Activated naive CD8-positive, alpha-beta T cell treated with anti-CD3 and anti-CD28 coated beads, Interleukin-2, amount 50 U/mL, for 24 hours (primary cell): ENCODE measurements at regions not wholly inside any gene's neighbourhood (a gene's known extent, or its start where the extent isn't known, plus 50 kb on each side); places are given as distances from the start of the nearest gene placed in this dataset.
"Not testable (repeated sequence)": the region's sequence is repeated elsewhere in the genome, so short reads cannot be mapped to it uniquely, and the experiment has no call there.

ENCODE experiments used
- ATAC-seq: fragments of 150-1000 bp; cut with Tn5 transposase; one replicate; pipeline ENCODE4 v1.10.0; 2021
- DNase-seq: peaks from one replicate; pipeline ENCODE4 v3.0.0; 2021
- H3K27ac Mint-ChIP-seq: one replicate; pipeline ENCODE4 v1.8.0; 2021; ENCODE audit warnings: mild to moderate bottlenecking, mixed read lengths
- H3K27me3 Mint-ChIP-seq: one replicate; pipeline ENCODE4 v1.8.0; 2021; ENCODE audit warnings: mixed read lengths
- H3K36me3 Mint-ChIP-seq: one replicate; pipeline ENCODE4 v1.8.0; 2021; ENCODE audit warnings: low read depth, mixed read lengths
- H3K4me1 Mint-ChIP-seq: one replicate; pipeline ENCODE4 v1.8.0; 2021; ENCODE audit warnings: mixed read lengths
- H3K4me3 Mint-ChIP-seq: one replicate; pipeline ENCODE4 v1.8.0; 2021; ENCODE audit warnings: mild to moderate bottlenecking, moderate library complexity, mixed read lengths
- H3K9me3 Mint-ChIP-seq: one replicate; pipeline ENCODE4 v1.8.0; 2021; ENCODE audit warnings: mixed read lengths

GRCh38 chr5:58182287-58182841 lies 277.5 kb downstream of the PLK2 start:
- no peaks in the 10 kb centered on the region for H3K36me3 Mint-ChIP-seq
- H3K27ac Mint-ChIP-seq, result no peak overlapping the region
- no peaks in the 10 kb centered on the region for H3K9me3 Mint-ChIP-seq
- peaks cover 1% of the 10 kb centered on the region for H3K27me3 Mint-ChIP-seq
- DNase-seq, result no peak
- H3K4me1 Mint-ChIP-seq, result no peaks in the 10 kb centered on the region
- ATAC-seq, result no peak
- no peak overlapping the region for H3K4me3 Mint-ChIP-seq

GRCh38 chr5:58181578-58182286 lies 278.2 kb downstream of the PLK2 start:
- Mint-ChIP-seq H3K27ac (no peak overlapping the region), H3K4me1 (no peaks in the 10 kb centered on the region), H3K4me3 (no peak overlapping the region), H3K36me3 (no peaks in the 10 kb centered on the region), H3K27me3 (peaks cover 1% of the 10 kb centered on the region), H3K9me3 (no peaks in the 10 kb centered on the region)
- DNase-seq (no peak), ATAC-seq (no peak)

DNA sequence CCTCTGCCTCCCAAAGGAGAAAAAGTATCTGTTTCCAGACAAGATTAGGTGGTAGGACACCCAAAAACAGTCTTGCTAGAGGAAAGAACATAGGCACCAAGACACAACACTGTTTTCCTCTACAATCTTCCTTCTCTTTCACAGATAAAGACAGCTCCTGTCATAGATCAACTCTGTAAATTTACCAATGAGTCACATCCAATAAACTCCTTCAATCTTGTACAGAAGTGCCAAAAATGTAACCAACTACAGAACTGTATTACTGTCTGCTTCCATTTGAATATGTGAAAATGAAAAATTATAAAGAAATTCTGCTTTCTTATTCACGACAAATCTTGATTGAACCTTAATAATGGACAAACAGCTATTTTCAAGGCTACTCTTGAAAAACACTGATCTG lies 286.9 kb downstream of the PLK2 start:
- no peaks in the 10 kb centered on the region for H3K27me3 Mint-ChIP-seq
- no peak overlapping the region for H3K4me3 Mint-ChIP-seq
- DNase-seq (no peak), ATAC-seq (no peak)
- no peak overlapping the region for H3K27ac Mint-ChIP-seq
- no peaks in the 10 kb centered on the region for H3K36me3 Mint-ChIP-seq
- H3K4me1 Mint-ChIP-seq, result no peaks in the 10 kb centered on the region
- H3K9me3 Mint-ChIP-seq, result no peaks in the 10 kb centered on the region

DNA sequence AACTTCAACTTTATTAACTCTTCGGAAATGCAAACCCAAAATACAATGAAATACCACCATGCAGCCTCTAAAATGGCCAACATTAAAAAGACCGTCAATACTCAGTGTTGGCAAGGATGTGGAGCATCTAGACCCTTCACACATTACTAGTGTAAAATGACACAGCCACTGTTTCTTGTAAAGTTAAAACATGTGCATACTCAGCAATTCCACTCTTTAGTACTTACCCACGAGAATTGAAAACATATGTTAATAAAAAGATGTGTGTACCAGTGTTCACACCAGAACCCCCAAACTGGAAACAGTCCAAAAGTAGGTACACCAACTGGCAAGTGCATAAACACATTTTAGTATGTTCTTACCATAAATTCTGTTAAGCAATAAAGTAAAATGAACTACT lies 294.7 kb downstream of the PLK2 start:
- no peak overlapping the region for H3K27ac Mint-ChIP-seq
- H3K4me3 Mint-ChIP-seq, result no peak overlapping the region
- no peaks in the 10 kb centered on the region for H3K27me3 Mint-ChIP-seq
- H3K4me1 Mint-ChIP-seq, result no peaks in the 10 kb centered on the region
- no peaks in the 10 kb centered on the region for H3K9me3 Mint-ChIP-seq
- ATAC-seq, result no peak
- no peak for DNase-seq
- H3K36me3 Mint-ChIP-seq, result no peaks in the 10 kb centered on the region

DNA sequence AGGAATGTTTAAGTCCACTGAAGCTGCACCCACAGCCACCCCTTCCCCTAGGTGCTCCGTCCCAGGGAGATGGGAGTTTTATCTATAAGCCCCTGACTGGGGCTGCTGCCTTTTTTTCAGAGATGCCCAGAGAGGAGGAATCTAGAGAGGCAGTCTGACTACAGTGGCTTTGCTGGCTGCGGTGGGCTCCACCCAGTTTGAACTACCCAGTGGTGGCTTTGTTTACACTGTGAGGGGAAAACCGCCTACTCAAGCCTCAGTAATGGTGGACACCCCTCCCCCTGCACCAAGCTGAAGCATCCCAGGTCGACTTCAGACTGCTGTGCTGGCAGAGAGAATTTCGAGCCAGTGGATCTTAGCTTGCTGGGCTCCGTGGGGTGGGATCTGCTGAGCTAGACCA lies 298.0 kb downstream of the PLK2 start:
- not testable (repeated sequence) for H3K27ac Mint-ChIP-seq, DNase-seq, H3K9me3 Mint-ChIP-seq, H3K4me1 Mint-ChIP-seq, H3K36me3 Mint-ChIP-seq, ATAC-seq, H3K4me3 Mint-ChIP-seq, H3K27me3 Mint-ChIP-seq

DNA sequence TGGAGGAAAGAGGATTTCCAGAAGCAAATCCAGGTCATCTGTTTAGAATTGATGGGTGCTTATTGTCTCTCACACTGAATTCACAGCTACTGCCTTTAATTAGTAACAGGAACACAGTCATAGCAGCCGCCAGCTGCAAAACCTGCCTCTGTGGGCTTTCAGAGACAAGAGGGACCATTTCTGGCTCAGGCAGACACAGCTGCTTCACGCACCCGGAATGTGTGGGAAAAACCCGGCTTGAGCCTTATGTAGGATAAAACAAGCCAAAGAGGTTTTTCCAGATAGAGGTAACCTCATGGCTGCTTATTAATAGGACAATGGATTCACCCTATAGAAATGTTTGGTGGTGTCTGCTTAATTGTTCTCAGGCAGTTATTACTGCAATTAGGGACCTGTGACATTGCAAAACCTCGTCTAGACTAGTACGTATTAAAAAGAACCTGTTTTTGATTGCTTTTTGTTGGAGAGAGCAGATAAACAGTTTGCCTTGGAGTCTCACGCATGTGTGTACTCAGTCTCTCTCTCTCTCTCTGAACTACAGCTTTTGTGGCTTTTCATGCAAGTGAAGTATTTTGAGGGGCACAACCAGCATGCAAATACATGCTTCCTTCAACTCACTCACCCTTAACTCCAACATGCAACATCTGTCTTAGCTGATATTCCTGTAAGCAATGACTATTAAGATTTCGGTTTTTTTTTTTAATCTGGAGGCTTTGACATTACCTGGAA lies 302.7 kb downstream of the PLK2 start:
- H3K36me3 Mint-ChIP-seq, result no peaks in the 10 kb centered on the region
- DNase-seq, result no peak
- no peak overlapping the region for H3K27ac Mint-ChIP-seq
- no peak for ATAC-seq
- no peaks in the 10 kb centered on the region for H3K27me3 Mint-ChIP-seq
- H3K9me3 Mint-ChIP-seq, result no peaks in the 10 kb centered on the region
- H3K4me1 Mint-ChIP-seq, result no peaks in the 10 kb centered on the region
- no peak overlapping the region for H3K4me3 Mint-ChIP-seq

DNA sequence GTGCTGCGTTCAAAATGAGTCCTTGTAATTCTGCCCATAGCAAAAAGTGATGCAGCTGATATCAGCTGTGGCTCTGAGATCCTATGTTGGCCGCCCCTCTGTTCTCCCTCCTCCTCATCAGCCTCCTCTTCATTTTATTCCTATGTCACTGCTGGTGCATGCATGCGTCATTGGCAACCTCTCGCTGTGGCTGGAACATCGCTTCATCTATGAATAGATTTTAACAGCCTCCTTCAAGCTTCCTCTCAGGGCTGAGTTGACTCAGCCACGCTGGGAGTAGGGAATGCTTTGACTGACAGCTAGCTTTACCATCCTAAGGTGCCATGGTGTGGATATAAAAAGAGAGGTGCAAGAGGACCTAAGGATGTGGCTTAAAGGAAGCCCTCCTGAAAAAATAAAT lies 303.5 kb downstream of the PLK2 start:
- Mint-ChIP-seq H3K27me3 (no peaks in the 10 kb centered on the region), H3K4me3 (no peak overlapping the region), H3K4me1 (no peaks in the 10 kb centered on the region), H3K36me3 (no peaks in the 10 kb centered on the region), H3K9me3 (no peaks in the 10 kb centered on the region), H3K27ac (no peak overlapping the region)
- ATAC-seq (no peak), DNase-seq (no peak)

DNA sequence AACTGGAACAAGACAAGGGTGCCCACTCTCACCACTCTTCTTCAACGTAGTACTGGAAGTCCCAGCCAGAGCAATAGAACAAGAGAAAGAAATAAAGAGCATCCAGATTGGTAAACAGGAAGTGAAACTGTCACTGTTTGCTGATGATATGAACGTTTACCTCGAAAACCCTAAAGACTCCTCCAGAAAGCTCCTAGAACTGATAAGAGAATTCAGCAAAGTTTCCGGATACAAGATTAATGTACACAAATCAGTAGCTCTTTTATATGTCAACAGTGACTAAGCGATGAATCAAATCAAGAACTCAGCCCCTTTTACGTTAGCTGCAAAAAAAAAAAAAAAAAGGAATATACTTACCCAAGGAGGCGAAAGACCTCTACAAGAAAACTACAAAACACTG lies 306.6 kb downstream of the PLK2 start:
- H3K4me3 Mint-ChIP-seq, result no peak overlapping the region
- no peak overlapping the region for H3K27ac Mint-ChIP-seq
- no peak for DNase-seq
- no peaks in the 10 kb centered on the region for H3K4me1 Mint-ChIP-seq
- no peaks in the 10 kb centered on the region for H3K36me3 Mint-ChIP-seq
- no peaks in the 10 kb centered on the region for H3K9me3 Mint-ChIP-seq
- H3K27me3 Mint-ChIP-seq, result no peaks in the 10 kb centered on the region
- ATAC-seq, result no peak

GRCh38 chr5:58151414-58151813 lies 308.5 kb downstream of the PLK2 start:
- no peaks in the 10 kb centered on the region for H3K36me3 Mint-ChIP-seq
- ATAC-seq (no peak), DNase-seq (no peak)
- no peak overlapping the region for H3K4me3 Mint-ChIP-seq
- H3K9me3 Mint-ChIP-seq, result no peaks in the 10 kb centered on the region
- H3K27me3 Mint-ChIP-seq, result no peaks in the 10 kb centered on the region
- no peaks in the 10 kb centered on the region for H3K4me1 Mint-ChIP-seq
- no peak overlapping the region for H3K27ac Mint-ChIP-seq

- H3K36me3 Mint-ChIP-seq, result no peaks in the 10 kb centered on the region
These were observed 309.0 kb downstream of the PLK2 start for GRCh38 chr5:58150926-58151325.

DNA sequence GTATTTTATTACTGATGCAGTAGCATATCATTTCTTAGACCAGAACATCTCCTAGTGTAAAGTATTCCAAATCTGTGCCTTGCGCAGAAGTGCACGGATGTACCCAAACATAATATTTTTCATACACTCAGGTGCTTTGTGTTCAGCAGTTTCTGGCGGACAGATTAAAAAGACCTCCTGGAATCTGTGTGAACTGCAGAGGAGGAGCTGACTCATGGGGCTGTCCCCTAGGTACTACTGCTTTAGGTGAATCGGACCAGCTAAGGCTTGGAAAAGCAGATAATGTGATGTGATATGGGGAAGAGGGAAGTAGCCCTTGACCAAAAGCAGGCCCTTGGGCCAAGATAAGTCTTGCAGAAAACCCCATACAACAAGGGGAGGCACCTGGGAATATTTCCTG lies 310.1 kb downstream of the PLK2 start:
- H3K4me3 Mint-ChIP-seq, result no peak overlapping the region
- H3K9me3 Mint-ChIP-seq, result no peaks in the 10 kb centered on the region
- H3K36me3 Mint-ChIP-seq, result no peaks in the 10 kb centered on the region
- H3K27ac Mint-ChIP-seq, result no peak overlapping the region
- H3K27me3 Mint-ChIP-seq, result no peaks in the 10 kb centered on the region
- no peak for ATAC-seq
- no peaks in the 10 kb centered on the region for H3K4me1 Mint-ChIP-seq
- no peak for DNase-seq

More at GRCh38 chr5:58150926-58151325, 309.0 kb downstream of the PLK2 start:
- Mint-ChIP-seq H3K27ac (no peak overlapping the region), H3K9me3 (no peaks in the 10 kb centered on the region), H3K27me3 (no peaks in the 10 kb centered on the region), H3K4me3 (no peak overlapping the region), H3K4me1 (no peaks in the 10 kb centered on the region)
- DNase-seq, result no peak
- no peak for ATAC-seq

GRCh38 chr5:58149345-58149744 lies 310.5 kb downstream of the PLK2 start:
- Mint-ChIP-seq H3K27ac (no peak overlapping the region), H3K36me3 (no peaks in the 10 kb centered on the region), H3K9me3 (no peaks in the 10 kb centered on the region), H3K4me1 (no peaks in the 10 kb centered on the region), H3K27me3 (no peaks in the 10 kb centered on the region), H3K4me3 (no peak overlapping the region)
- ATAC-seq (no peak), DNase-seq (no peak)

GRCh38 chr5:58148254-58148775 lies 311.6 kb downstream of the PLK2 start:
- Mint-ChIP-seq H3K36me3 (no peaks in the 10 kb centered on the region), H3K4me3 (no peak overlapping the region), H3K27ac (no peak overlapping the region), H3K4me1 (no peaks in the 10 kb centered on the region), H3K9me3 (no peaks in the 10 kb centered on the region), H3K27me3 (no peaks in the 10 kb centered on the region)
- no peak for ATAC-seq
- no peak for DNase-seq

- no peak for ATAC-seq
- Mint-ChIP-seq H3K4me1 (no peaks in the 10 kb centered on the region), H3K9me3 (no peaks in the 10 kb centered on the region), H3K36me3 (no peaks in the 10 kb centered on the region), H3K27ac (no peak overlapping the region), H3K27me3 (no peaks in the 10 kb centered on the region), H3K4me3 (no peak overlapping the region)
- no peak for DNase-seq
These were observed 314.4 kb downstream of the PLK2 start for GRCh38 chr5:58145397-58145934.

DNA sequence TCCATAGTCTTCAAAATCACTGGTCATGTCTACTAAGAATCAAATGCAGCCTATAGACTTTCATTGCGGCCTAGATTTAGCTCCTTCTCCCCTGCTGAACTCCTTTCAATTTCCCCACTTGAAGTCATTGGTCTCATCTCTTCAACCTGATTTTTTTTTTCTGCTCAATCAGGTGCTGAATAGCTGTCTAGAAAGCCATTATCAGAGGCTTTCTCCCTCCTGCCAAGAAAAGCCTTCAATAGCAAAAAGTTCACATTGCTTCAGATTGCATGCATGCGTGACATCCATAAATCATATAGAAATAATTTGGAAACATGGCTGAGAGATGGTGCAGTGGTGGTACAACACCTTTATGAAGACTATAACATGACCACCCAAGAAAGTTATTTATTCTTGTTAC lies 316.2 kb downstream of the PLK2 start:
- H3K27me3 Mint-ChIP-seq, result no peaks in the 10 kb centered on the region
- no peaks in the 10 kb centered on the region for H3K9me3 Mint-ChIP-seq
- DNase-seq (no peak), ATAC-seq (no peak)
- no peaks in the 10 kb centered on the region for H3K36me3 Mint-ChIP-seq
- H3K4me3 Mint-ChIP-seq, result no peak overlapping the region
- H3K27ac Mint-ChIP-seq, result no peak overlapping the region
- H3K4me1 Mint-ChIP-seq, result no peaks in the 10 kb centered on the region
